Hepatocyte (in vitro differentiated cells): ENCODE measurements at regions not wholly inside any gene's neighbourhood (a gene's known extent, or its start where the extent isn't known, plus 50 kb on each side); places are given as distances from the start of the nearest gene placed in this dataset.

ENCODE experiments used
- CTCF ChIP-seq: fragments of 200-600 bp; sonication (generic); IDR thresholded peaks from 2 replicates; pipeline ENCODE4 v1.5.1; 2016; ENCODE audit warnings: antibody characterized with exemption, mild to moderate bottlenecking; ENCODE audit not compliant: poor library complexity
- EZH2 ChIP-seq: fragments of 200-600 bp; sonication (generic); IDR thresholded peaks from 2 replicates; pipeline ENCODE4 v1.6.1; 2016; ENCODE audit warnings: antibody characterized with exemption, mild to moderate bottlenecking, borderline replicate concordance
- EZH2phosphoT487 ChIP-seq: fragments of 200-600 bp; sonication (generic); IDR thresholded peaks from one replicate; pipeline ENCODE4 v1.6.1; 2018; ENCODE audit warnings: antibody characterized with exemption, mild to moderate bottlenecking, low read depth, moderate library complexity; ENCODE audit not compliant: unreplicated experiment, severe bottlenecking

- TF ChIP-seq CTCF (no peak), EZH2phosphoT487 (no peak), EZH2 (no peak)
Measured at GRCh38 chr13:30148171-30148754, 159.1 kb downstream of the KATNAL1 start.
